SIG-M5 treated with dmso at 0.1 percent for 504 hours (cell line): ENCODE measurements at regions not wholly inside any gene's neighbourhood (a gene's known extent, or its start where the extent isn't known, plus 50 kb on each side); places are given as distances from the start of the nearest gene placed in this dataset.
A peak's percentile ranks its signal among the peaks of the same experiment; 100 is the strongest.

Experiments
- DNase-seq: peaks from one replicate; lab custom pipeline; 2025; ENCODE audit not compliant: unreplicated experiment; lab: John Stamatoyannopoulos, UW

- DNase-seq = no peak
Measured at GRCh38 chr4:64598066-64598465, 188.8 kb upstream of the TECRL start.

- no peak for DNase-seq
Measured at GRCh38 chr4:64594723-64595122, 185.5 kb upstream of the TECRL start.

- DNase-seq = no peak
Measured at GRCh38 chr4:64588507-64588906, 179.3 kb upstream of the TECRL start.

- DNase-seq = peak; percentile 51
Measured at GRCh38 chr4:64584981-64585557, 175.8 kb upstream of the TECRL start.

- DNase-seq = no peak
Measured at GRCh38 chr4:64584125-64584524, 174.9 kb upstream of the TECRL start.

- DNase-seq = no peak
Measured at GRCh38 chr4:64582492-64582891, 173.2 kb upstream of the TECRL start.

- DNase-seq = no peak
Measured at GRCh38 chr4:64581422-64581821, 172.2 kb upstream of the TECRL start.

- no peak for DNase-seq
Measured at GRCh38 chr4:64564126-64564525, 154.9 kb upstream of the TECRL start.

GRCh38 chr4:64559571-64559970 is 150.3 kb upstream of the TECRL start:
- DNase-seq = no peak

GRCh38 chr4:64551125-64551524 is 141.9 kb upstream of the TECRL start:
- DNase-seq = no peak

- no peak for DNase-seq
Measured at GRCh38 chr4:64545593-64545992, 136.3 kb upstream of the TECRL start.

- peak; percentile 63 for DNase-seq
Measured at GRCh38 chr4:64539234-64539849, 130.1 kb upstream of the TECRL start.

GRCh38 chr4:64538219-64538618 is 129.0 kb upstream of the TECRL start:
- DNase-seq = no peak

- DNase-seq = no peak
Measured at GRCh38 chr4:64533637-64534036, 124.4 kb upstream of the TECRL start.

- DNase-seq = no peak
Measured at GRCh38 chr4:64533159-64533558, 123.9 kb upstream of the TECRL start.

- no peak for DNase-seq
Measured at GRCh38 chr4:64520421-64520820, 111.2 kb upstream of the TECRL start.

GRCh38 chr4:64518600-64518999 is 109.3 kb upstream of the TECRL start:
- DNase-seq = no peak

- no peak for DNase-seq
Measured at GRCh38 chr4:64516176-64516575, 106.9 kb upstream of the TECRL start.

GRCh38 chr4:64508089-64508488 is 98.8 kb upstream of the TECRL start:
- DNase-seq = no peak

- no peak for DNase-seq
Measured at GRCh38 chr4:64503945-64504675, 94.9 kb upstream of the TECRL start.

GRCh38 chr4:64503416-64503815 is 94.2 kb upstream of the TECRL start:
- DNase-seq = no peak

- no peak for DNase-seq
Measured at GRCh38 chr4:64497491-64497890, 88.2 kb upstream of the TECRL start.
